A549 (cell line): ENCODE measurements at regions not wholly inside any gene's neighbourhood (a gene's known extent, or its start where the extent isn't known, plus 50 kb on each side); places are given as distances from the start of the nearest gene placed in this dataset.

Source experiments
- ATAC-seq, 2 experiments: fragments of 200-7000 bp in 1 of 2; fragments of >200 bp in 1 of 2; cut with Nextera tagmentation in 1 of 2; cut with Tn5 transposase in 1 of 2; 3 replicates each; pipeline versions ENCODE4 v1.8.0 to v1.9.1; 2018 to 2020; ENCODE audit warnings: mild to moderate bottlenecking in 1 of 2, moderate library complexity in 1 of 2
- CTCF ChIA-PET: fragments of 300-600 bp; sonication (Branson Sonifier 250); formaldehyde crosslinking; extraction: SDS; loops from one replicate; lab custom pipeline; 2021; ENCODE audit warnings: antibody characterized with exemption, inconsistent platforms; lab: Yijun Ruan, JAX
- POLR2A ChIA-PET: fragments of 350-600 bp; formaldehyde crosslinking; extraction: SDS; loops from one replicate; lab custom pipeline; 2021; ENCODE audit warnings: antibody characterized with exemption, inconsistent platforms; lab: Yijun Ruan, JAX
- DNase-seq, 2 experiments: peaks; one replicate each; pipeline versions ENCODE4 v3.0.0 to v3.0.0-alpha.2; 2011 to 2016; ENCODE audit warnings: low read depth in 1 of 2, low spot score in 1 of 2
- FAIRE-seq: peaks from 2 replicates; lab custom pipeline; 2011; peaks lifted over from hg19 to GRCh38; lab: Jason Lieb, UNC
- H3K27ac ChIP-seq, 2 experiments: fragments of >200 bp; sonication (Bioruptor Twin); formaldehyde crosslinking; 3 replicates each; pipeline ENCODE4 v1.5.1; 2016 to 2017
- H3K4me1 ChIP-seq: fragments of >200 bp; sonication (Bioruptor Twin); formaldehyde crosslinking; 3 replicates; pipeline ENCODE4 v1.6.1; 2016
- H3K4me2 ChIP-seq: fragments of >200 bp; sonication (Bioruptor Twin); formaldehyde crosslinking; 3 replicates; pipeline ENCODE4 v1.6.1; 2016
- H3K4me3 ChIP-seq: fragments of >200 bp; sonication (Bioruptor Twin); formaldehyde crosslinking; 3 replicates; pipeline ENCODE4 v1.5.1; 2016
- H3K9me3 ChIP-seq: fragments of >200 bp; sonication (Bioruptor Twin); formaldehyde crosslinking; 3 replicates; pipeline ENCODE4 v1.6.1; 2016
- ATOH8 ChIP-seq: fragments of 250-450 bp; sonication (Bioruptor Pico); IDR thresholded peaks from 2 replicates; pipeline ENCODE4 v1.5.0; 2020; ENCODE audit warnings: low read depth, mild to moderate bottlenecking, moderate library complexity
- CBX8 ChIP-seq: fragments of 200-600 bp; sonication (generic); IDR thresholded peaks from 2 replicates; pipeline ENCODE4 v1.6.1; 2016
- CEBPB ChIP-seq, 2 experiments: fragments of >200 bp in 1 of 2; sonication (Bioruptor Twin) in 1 of 2; formaldehyde crosslinking in 1 of 2; IDR thresholded peaks; 2 replicates each; pipeline ENCODE4 v1.6.1; 2012 to 2016
- CHD4 ChIP-seq: fragments of 200-600 bp; sonication (generic); IDR thresholded peaks from 2 replicates; pipeline ENCODE4 v1.6.1; 2016; ENCODE audit warnings: antibody characterized with exemption, mild to moderate bottlenecking, borderline replicate concordance
- CTCF ChIP-seq: fragments of >200 bp; sonication (Bioruptor Twin); formaldehyde crosslinking; IDR thresholded peaks from 3 replicates; pipeline ENCODE4 v1.5.1; 2016
- E2F6 ChIP-seq: IDR thresholded peaks from 2 replicates; pipeline ENCODE4 v1.6.1; 2012; ENCODE audit warnings: low read depth, borderline replicate concordance
- ESRRA ChIP-seq: fragments of 150-350 bp; IDR thresholded peaks from 2 replicates; pipeline ENCODE4 v1.6.1; 2014; ENCODE audit warnings: mild to moderate bottlenecking, low read length, borderline replicate concordance
- FOSL2 ChIP-seq, 2 experiments: fragments of 450-650 bp in 1 of 2; fragments of >200 bp in 1 of 2; sonication (Bioruptor Twin) in 1 of 2; formaldehyde crosslinking; IDR thresholded peaks; 2 replicates each; pipeline versions ENCODE4 v1.5.0 to v1.6.1; 2016 to 2020; ENCODE audit warnings: mild to moderate bottlenecking in 1 of 2, moderate library complexity in 1 of 2
- FOXS1 ChIP-seq: fragments of 250-450 bp; sonication (Bioruptor Pico); IDR thresholded peaks from 2 replicates; pipeline ENCODE4 v1.5.0; 2020; ENCODE audit warnings: mild to moderate bottlenecking, moderate library complexity
- HDAC2 ChIP-seq: fragments of 200-600 bp; sonication (generic); IDR thresholded peaks from 2 replicates; pipeline ENCODE4 v1.6.1; 2016
- HEYL ChIP-seq: fragments of 250-450 bp; sonication (Bioruptor Pico); IDR thresholded peaks from 2 replicates; pipeline ENCODE4 v1.8.0; 2021; ENCODE audit warnings: mild to moderate bottlenecking, moderate library complexity
- HOXB13 ChIP-seq: fragments of 250-450 bp; sonication (Bioruptor Pico); IDR thresholded peaks from 2 replicates; pipeline ENCODE4 v1.5.0; 2020; ENCODE audit warnings: low read depth, mild to moderate bottlenecking, moderate library complexity
- HOXB5 ChIP-seq: fragments of 250-450 bp; sonication (Bioruptor Pico); IDR thresholded peaks from 2 replicates; pipeline ENCODE4 v1.5.0; 2020; ENCODE audit warnings: mild to moderate bottlenecking, moderate library complexity
- JUNB ChIP-seq: fragments of >200 bp; sonication (Bioruptor Twin); formaldehyde crosslinking; IDR thresholded peaks from 2 replicates; pipeline ENCODE4 v1.6.1; 2016
- KDM1A ChIP-seq: fragments of 200-600 bp; sonication (generic); IDR thresholded peaks from 2 replicates; pipeline ENCODE4 v1.6.1; 2016; ENCODE audit warnings: low read depth, mild to moderate bottlenecking
- MYC ChIP-seq: IDR thresholded peaks from 2 replicates; pipeline ENCODE4 v1.6.1; 2012; ENCODE audit warnings: mild to moderate bottlenecking, inconsistent platforms, low read length, improper control_type of control experiment, borderline replicate concordance
- RAD21 ChIP-seq, 2 experiments: fragments of >200 bp in 1 of 2; sonication (Bioruptor Twin) in 1 of 2; formaldehyde crosslinking in 1 of 2; IDR thresholded peaks in 1 of 2; conservative IDR thresholded peaks in 1 of 2; 2 replicates in 1 of 2; 3 replicates in 1 of 2; pipeline ENCODE4 v1.6.1; 2012 to 2018; ENCODE audit warnings: inconsistent platforms in 1 of 2
- RCOR1 ChIP-seq: fragments of 150-350 bp; IDR thresholded peaks from 2 replicates; pipeline ENCODE4 v1.6.1; 2014; ENCODE audit warnings: antibody characterized with exemption, low read length, low read depth
- RFX5 ChIP-seq: fragments of 450-650 bp; IDR thresholded peaks from 2 replicates; pipeline ENCODE4 v1.7.1; 2014; ENCODE audit warnings: antibody characterized with exemption, mild to moderate bottlenecking, moderate library complexity
- SREBF2 ChIP-seq: fragments of 450-650 bp; IDR thresholded peaks from 2 replicates; pipeline ENCODE4 v1.6.1; 2014; ENCODE audit warnings: mild to moderate bottlenecking, moderate library complexity
- ZNF302 ChIP-seq: fragments of 250-450 bp; sonication (Bioruptor Pico); IDR thresholded peaks from 2 replicates; pipeline ENCODE4 v1.9.0; 2021; ENCODE audit warnings: inconsistent platforms, mild to moderate bottlenecking, moderate library complexity
- WGBS: methylation state at CpG from one replicate; pipeline ENCODE4 v1.1.6; 2017; ENCODE audit errors: missing lambda C conversion rate; 5-methylcytosine and 5-hydroxymethylcytosine counted together
- TF ChIP-seq, protein P1 (sequence below): fragments of 250-450 bp; sonication (Bioruptor Pico); IDR thresholded peaks from 2 replicates; pipeline ENCODE4 v1.5.0; 2021; ENCODE audit warnings: mild to moderate bottlenecking, moderate library complexity, borderline replicate concordance
- TF ChIP-seq, protein P2 (sequence below): IDR thresholded peaks from 2 replicates; pipeline ENCODE4 v1.6.1; 2012

- Histone ChIP-seq H3K27ac (no peak overlapping the region), H3K9me3 (no peaks in the 10 kb centered on the region), H3K4me2 (no peak overlapping the region)
- no peak for ATAC-seq
- no peak for FAIRE-seq
- TF ChIP-seq MYC (no peak), RFX5 (no peak), CHD4 (no peak), E2F6 (no peak), KDM1A (no peak), CEBPB (IDR thresholded peaks at IDR 0.05) (no peak), SREBF2 (no peak), HEYL (CRISPR knock-in tag) (no peak), HDAC2 (no peak), ATOH8 (CRISPR knock-in tag) (no peak), ESRRA (no peak)
- TF ChIP-seq, protein P1, sequence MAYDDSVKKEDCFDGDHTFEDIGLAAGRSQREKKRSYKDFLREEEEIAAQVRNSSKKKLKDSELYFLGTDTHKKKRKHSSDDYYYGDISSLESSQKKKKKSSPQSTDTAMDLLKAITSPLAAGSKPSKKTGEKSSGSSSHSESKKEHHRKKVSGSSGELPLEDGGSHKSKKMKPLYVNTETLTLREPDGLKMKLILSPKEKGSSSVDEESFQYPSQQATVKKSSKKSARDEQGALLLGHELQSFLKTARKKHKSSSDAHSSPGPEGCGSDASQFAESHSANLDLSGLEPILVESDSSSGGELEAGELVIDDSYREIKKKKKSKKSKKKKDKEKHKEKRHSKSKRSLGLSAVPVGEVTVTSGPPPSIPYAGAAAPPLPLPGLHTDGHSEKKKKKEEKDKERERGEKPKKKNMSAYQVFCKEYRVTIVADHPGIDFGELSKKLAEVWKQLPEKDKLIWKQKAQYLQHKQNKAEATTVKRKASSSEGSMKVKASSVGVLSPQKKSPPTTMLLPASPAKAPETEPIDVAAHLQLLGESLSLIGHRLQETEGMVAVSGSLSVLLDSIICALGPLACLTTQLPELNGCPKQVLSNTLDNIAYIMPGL (CRISPR knock-in tag): no peak
- TF ChIP-seq, protein P2, sequence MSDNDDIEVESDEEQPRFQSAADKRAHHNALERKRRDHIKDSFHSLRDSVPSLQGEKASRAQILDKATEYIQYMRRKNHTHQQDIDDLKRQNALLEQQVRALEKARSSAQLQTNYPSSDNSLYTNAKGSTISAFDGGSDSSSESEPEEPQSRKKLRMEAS: no peak
- TF ChIP-seq, all 56 proteins: peak for 0
- ChIA-PET POLR2A (no interaction called here), CTCF (no interaction called here)
- Histone ChIP-seq H3K4me3 (no peak overlapping the region), H3K4me1 (no peaks in the 10 kb centered on the region)
- no peak for DNase-seq
- WGBS: 0% methylated on average over 1 of the region's 1 CpG
Measured at GRCh38 chr16:62715701-62716100, 679.5 kb upstream of the CDH8 start.

- FAIRE-seq (no peak), ATAC-seq (no peak), DNase-seq (no peak)
- no peak overlapping the region for H3K4me3 ChIP-seq
- POLR2A ChIA-PET: no interaction called here
- no peaks in the 10 kb centered on the region for H3K4me1 ChIP-seq
- CTCF ChIA-PET: no interaction called here
- H3K9me3 ChIP-seq: peaks cover under 1% of the 10 kb centered on the region; the same call in 2 of the 3 replicates
- WGBS: 2% methylated on average over 1 of the region's 1 CpG
- TF ChIP-seq HOXB13 (CRISPR knock-in tag) (no peak), CBX8 (no peak), FOSL2 (IDR thresholded peaks at IDR 0.05) (no peak), FOSL2 (CRISPR knock-in tag; IDR thresholded peaks at IDR 0.05) (no peak), HOXB5 (CRISPR knock-in tag) (no peak), JUNB (no peak), ZNF302 (no peak), RAD21 (conservative IDR thresholded peaks at IDR 0.05 in 1 of 2, IDR thresholded peaks at IDR 0.05 in 1 of 2) (no peak), FOXS1 (CRISPR knock-in tag) (no peak), RCOR1 (no peak), CTCF (no peak)
- no peak overlapping the region for H3K27ac ChIP-seq
- H3K4me2 ChIP-seq: no peak overlapping the region
Measured at GRCh38 chr16:62712566-62712965, 676.3 kb upstream of the CDH8 start.
